GM04503 (cell line): ENCODE measurements at regions not wholly inside any gene's neighbourhood (a gene's known extent, or its start where the extent isn't known, plus 50 kb on each side); places are given as distances from the start of the nearest gene placed in this dataset.
"Not testable (repeated sequence)": the region's sequence is repeated elsewhere in the genome, so short reads cannot be mapped to it uniquely, and the experiment has no call there.

Experiments used
- DNase-seq: peaks from one replicate; pipeline ENCODE4 v3.0.0-alpha.2; 2012; ENCODE audit warnings: low read depth

- no peak for DNase-seq
Observed at GRCh38 chr2:129504646-129505045, 474.8 kb upstream of the RAB6C start.

- no peak for DNase-seq
Observed at GRCh38 chr2:129518937-129519336, 460.5 kb upstream of the RAB6C start.

GRCh38 chr2:129532158-129532557, 447.3 kb upstream of the RAB6C start:
- not testable (repeated sequence) for DNase-seq

GRCh38 chr2:129548880-129549279, 430.6 kb upstream of the RAB6C start:
- DNase-seq = no peak

GRCh38 chr2:129550536-129550935, 428.9 kb upstream of the RAB6C start:
- no peak for DNase-seq

GRCh38 chr2:129554373-129554772, 425.1 kb upstream of the RAB6C start:
- no peak for DNase-seq

GRCh38 chr2:129559101-129559500, 420.4 kb upstream of the RAB6C start:
- no peak for DNase-seq

GRCh38 chr2:129565551-129566109, 413.8 kb upstream of the RAB6C start:
- no peak for DNase-seq

- DNase-seq = not testable (repeated sequence)
Observed at GRCh38 chr2:129570812-129571211, 408.7 kb upstream of the RAB6C start.

GRCh38 chr2:129575431-129575830, 404.0 kb upstream of the RAB6C start:
- no peak for DNase-seq

GRCh38 chr2:129575880-129576279, 403.6 kb upstream of the RAB6C start:
- DNase-seq = no peak

- no peak for DNase-seq
Observed at GRCh38 chr2:129580001-129580400, 399.5 kb upstream of the RAB6C start.

GRCh38 chr2:129585760-129586159, 393.7 kb upstream of the RAB6C start:
- DNase-seq = no peak

- no peak for DNase-seq
Observed at GRCh38 chr2:129587426-129588064, 391.9 kb upstream of the RAB6C start.

GRCh38 chr2:129604560-129604959, 374.9 kb upstream of the RAB6C start:
- no peak for DNase-seq

GRCh38 chr2:129605646-129606045, 373.8 kb upstream of the RAB6C start:
- no peak for DNase-seq

- DNase-seq = no peak
Observed at GRCh38 chr2:129606496-129607270, 372.8 kb upstream of the RAB6C start.

- no peak for DNase-seq
Observed at GRCh38 chr2:129609224-129609623, 370.2 kb upstream of the RAB6C start.

GRCh38 chr2:129610766-129611165, 368.7 kb upstream of the RAB6C start:
- no peak for DNase-seq

- DNase-seq = no peak
Observed at GRCh38 chr2:129611471-129611870, 368.0 kb upstream of the RAB6C start.

GRCh38 chr2:129619471-129619870, 360.0 kb upstream of the RAB6C start:
- DNase-seq = no peak

GRCh38 chr2:129620411-129620810, 359.1 kb upstream of the RAB6C start:
- DNase-seq = no peak

- DNase-seq = no peak
Observed at GRCh38 chr2:129623783-129624182, 355.7 kb upstream of the RAB6C start.
